GM23338 (cell line): ENCODE measurements at regions not wholly inside any gene's neighbourhood (a gene's known extent, or its start where the extent isn't known, plus 50 kb on each side); places are given as distances from the start of the nearest gene placed in this dataset.
"Not testable (repeated sequence)": the region's sequence is repeated elsewhere in the genome, so short reads cannot be mapped to it uniquely, and the experiment has no call there.

ENCODE experiments used
- ATAC-seq: fragments of 200-7000 bp; cut with Tn5 transposase; 3 replicates; pipeline ENCODE4 v1.9.1; 2020
- DNase-seq: peaks from one replicate; pipeline ENCODE4 v3.0.0-alpha.2; 2015; ENCODE audit warnings: low spot score
- H2AFZ ChIP-seq: fragments of 200-600 bp; sonication (generic); 2 replicates; pipeline ENCODE4 v1.8.0; 2016; ENCODE audit warnings: antibody characterized with exemption, mild to moderate bottlenecking, moderate library complexity
- H3F3A ChIP-seq: fragments of 200-600 bp; sonication (generic); replicated peaks from 2 replicates; pipeline ENCODE4 v1.8.0; 2017; ENCODE audit warnings: antibody characterized with exemption, mixed run types, low read depth
- H3K27ac ChIP-seq: fragments of 200-600 bp; sonication (generic); 2 replicates; pipeline ENCODE4 v1.6.1; 2016; ENCODE audit warnings: low read depth
- H3K27me3 ChIP-seq: fragments of 200-600 bp; sonication (generic); 2 replicates; pipeline ENCODE4 v1.8.0; 2016; ENCODE audit warnings: mild to moderate bottlenecking, mixed run types, moderate library complexity; ENCODE audit not compliant: insufficient read depth
- H3K36me3 ChIP-seq: fragments of 200-600 bp; sonication (generic); 2 replicates; pipeline ENCODE4 v1.8.0; 2016; ENCODE audit warnings: mild to moderate bottlenecking; ENCODE audit not compliant: insufficient read depth
- H3K4me1 ChIP-seq: fragments of 200-600 bp; sonication (generic); 2 replicates; pipeline ENCODE4 v1.8.0; 2016; ENCODE audit warnings: mild to moderate bottlenecking, moderate library complexity; ENCODE audit not compliant: insufficient read depth
- H3K4me2 ChIP-seq: fragments of 200-600 bp; sonication (generic); 2 replicates; pipeline ENCODE4 v1.7.1; 2017; ENCODE audit warnings: mixed run types
- H3K4me3 ChIP-seq: fragments of 200-600 bp; sonication (generic); 2 replicates; pipeline ENCODE4 v1.6.1; 2016; ENCODE audit warnings: mixed run types
- H3K79me2 ChIP-seq: fragments of 200-600 bp; sonication (generic); replicated peaks from 2 replicates; pipeline ENCODE4 v1.8.0; 2017; ENCODE audit warnings: mild to moderate bottlenecking; ENCODE audit not compliant: insufficient read depth
- H3K9me2 ChIP-seq: fragments of 200-600 bp; sonication (generic); 2 replicates; pipeline ENCODE4 v1.8.0; 2017; ENCODE audit not compliant: insufficient read depth
- H4K20me1 ChIP-seq: fragments of 200-600 bp; sonication (generic); replicated peaks from 2 replicates; pipeline ENCODE4 v1.8.0; 2017; ENCODE audit warnings: mild to moderate bottlenecking; ENCODE audit not compliant: insufficient read depth
- H3K27ac Mint-ChIP-seq: 2 replicates; pipeline ENCODE4 v1.8.0; 2020; ENCODE audit warnings: inconsistent platforms, mild to moderate bottlenecking, moderate library complexity, mixed read lengths
- H3K27me3 Mint-ChIP-seq: 3 replicates; pipeline ENCODE4 v1.8.0; 2022; ENCODE audit warnings: low read depth, mild to moderate bottlenecking, moderate library complexity, mixed read lengths, inconsistent platforms; ENCODE audit not compliant: insufficient read depth, poor library complexity
- H3K36me3 Mint-ChIP-seq: 3 replicates; pipeline ENCODE4 v1.8.0; 2021; ENCODE audit warnings: low read depth, mild to moderate bottlenecking, inconsistent platforms, moderate library complexity, mixed read lengths
- H3K4me1 Mint-ChIP-seq: 3 replicates; pipeline ENCODE4 v1.8.0; 2020; ENCODE audit warnings: mild to moderate bottlenecking, inconsistent platforms, mixed read lengths
- H3K4me3 Mint-ChIP-seq: 3 replicates; pipeline ENCODE4 v1.8.0; 2021; ENCODE audit warnings: moderate library complexity, mild to moderate bottlenecking, inconsistent platforms, mixed read lengths
- H3K9me3 Mint-ChIP-seq: 3 replicates; pipeline ENCODE4 v1.8.0; 2020; ENCODE audit warnings: moderate library complexity, mild to moderate bottlenecking, inconsistent platforms, mixed read lengths
- CREB1 ChIP-seq: fragments of 250-450 bp; sonication (Bioruptor Pico); IDR thresholded peaks from 2 replicates; pipeline ENCODE4 v1.5.0; 2020; ENCODE audit warnings: low read depth, mild to moderate bottlenecking, moderate library complexity
- EZH2 ChIP-seq: fragments of 200-600 bp; sonication (generic); IDR thresholded peaks from one replicate; pipeline ENCODE4 v1.8.0; 2017; ENCODE audit warnings: antibody characterized with exemption, mild to moderate bottlenecking, low read depth; ENCODE audit not compliant: unreplicated experiment
- JUNB ChIP-seq: IDR thresholded peaks from one replicate; pipeline ENCODE4 v1.6.1; 2016; ENCODE audit warnings: antibody characterized with exemption; ENCODE audit not compliant: unreplicated experiment
- ZNF114 ChIP-seq: fragments of 250-450 bp; sonication (Bioruptor Pico); IDR thresholded peaks from 2 replicates; pipeline ENCODE4 v1.5.0; 2020; ENCODE audit warnings: mild to moderate bottlenecking, moderate library complexity
- ZNF331 ChIP-seq: fragments of 250-450 bp; sonication (Bioruptor Pico); IDR thresholded peaks from 2 replicates; pipeline ENCODE4 v1.5.0; 2020; ENCODE audit warnings: low read depth, mild to moderate bottlenecking, moderate library complexity
- TF ChIP-seq, protein P1 (sequence below): IDR thresholded peaks from one replicate; pipeline ENCODE4 v1.6.1; 2018; ENCODE audit warnings: antibody characterized with exemption; ENCODE audit not compliant: unreplicated experiment
- TF ChIP-seq, protein P2 (sequence below): fragments of 250-450 bp; sonication (Bioruptor Pico); IDR thresholded peaks from 2 replicates; pipeline ENCODE4 v1.5.0; 2020; ENCODE audit warnings: mild to moderate bottlenecking, moderate library complexity
- TF ChIP-seq, protein P3 (sequence below): IDR thresholded peaks from 2 replicates; pipeline ENCODE4 v1.6.1; 2016; ENCODE audit warnings: antibody characterized with exemption

DNA sequence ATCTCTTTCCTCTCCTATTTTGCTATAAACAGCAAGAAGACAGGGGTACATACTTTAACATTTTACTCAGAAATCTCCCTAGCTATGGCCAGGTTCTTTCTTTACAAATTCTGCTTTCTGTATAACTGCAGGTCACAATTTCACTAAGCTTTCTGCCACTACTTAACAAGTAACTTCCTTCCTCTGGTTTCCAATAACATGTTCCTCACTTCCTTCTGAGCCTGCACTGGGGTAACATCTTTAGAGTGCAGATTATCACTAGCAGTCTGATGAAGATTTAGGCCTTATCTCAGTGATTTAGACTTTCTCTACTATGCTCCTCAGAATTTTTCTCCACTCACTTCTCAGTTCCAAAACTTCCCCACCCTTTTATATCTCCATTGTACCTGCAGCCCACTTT lies 1930.5 kb upstream of the AGA start:
- H2AFZ ChIP-seq: no peak overlapping the region
- no peak overlapping the region for H3K4me3 Mint-ChIP-seq
- H3K4me1 Mint-ChIP-seq: no peaks in the 10 kb centered on the region
- no peaks in the 10 kb centered on the region for H3K36me3 ChIP-seq
- H3K27ac Mint-ChIP-seq: no peak overlapping the region; the same call in 1 of the 2 replicates
- H3K4me3 ChIP-seq: no peak overlapping the region
- H3K27me3 ChIP-seq: no peaks in the 10 kb centered on the region
- TF ChIP-seq ZNF114 (no peak), ZNF331 (no peak), CREB1 (CRISPR knock-in tag) (no peak), EZH2 (no peak), JUNB (no peak)
- TF ChIP-seq, protein P1, sequence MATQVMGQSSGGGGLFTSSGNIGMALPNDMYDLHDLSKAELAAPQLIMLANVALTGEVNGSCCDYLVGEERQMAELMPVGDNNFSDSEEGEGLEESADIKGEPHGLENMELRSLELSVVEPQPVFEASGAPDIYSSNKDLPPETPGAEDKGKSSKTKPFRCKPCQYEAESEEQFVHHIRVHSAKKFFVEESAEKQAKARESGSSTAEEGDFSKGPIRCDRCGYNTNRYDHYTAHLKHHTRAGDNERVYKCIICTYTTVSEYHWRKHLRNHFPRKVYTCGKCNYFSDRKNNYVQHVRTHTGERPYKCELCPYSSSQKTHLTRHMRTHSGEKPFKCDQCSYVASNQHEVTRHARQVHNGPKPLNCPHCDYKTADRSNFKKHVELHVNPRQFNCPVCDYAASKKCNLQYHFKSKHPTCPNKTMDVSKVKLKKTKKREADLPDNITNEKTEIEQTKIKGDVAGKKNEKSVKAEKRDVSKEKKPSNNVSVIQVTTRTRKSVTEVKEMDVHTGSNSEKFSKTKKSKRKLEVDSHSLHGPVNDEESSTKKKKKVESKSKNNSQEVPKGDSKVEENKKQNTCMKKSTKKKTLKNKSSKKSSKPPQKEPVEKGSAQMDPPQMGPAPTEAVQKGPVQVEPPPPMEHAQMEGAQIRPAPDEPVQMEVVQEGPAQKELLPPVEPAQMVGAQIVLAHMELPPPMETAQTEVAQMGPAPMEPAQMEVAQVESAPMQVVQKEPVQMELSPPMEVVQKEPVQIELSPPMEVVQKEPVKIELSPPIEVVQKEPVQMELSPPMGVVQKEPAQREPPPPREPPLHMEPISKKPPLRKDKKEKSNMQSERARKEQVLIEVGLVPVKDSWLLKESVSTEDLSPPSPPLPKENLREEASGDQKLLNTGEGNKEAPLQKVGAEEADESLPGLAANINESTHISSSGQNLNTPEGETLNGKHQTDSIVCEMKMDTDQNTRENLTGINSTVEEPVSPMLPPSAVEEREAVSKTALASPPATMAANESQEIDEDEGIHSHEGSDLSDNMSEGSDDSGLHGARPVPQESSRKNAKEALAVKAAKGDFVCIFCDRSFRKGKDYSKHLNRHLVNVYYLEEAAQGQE: no peak
- TF ChIP-seq, protein P2, sequence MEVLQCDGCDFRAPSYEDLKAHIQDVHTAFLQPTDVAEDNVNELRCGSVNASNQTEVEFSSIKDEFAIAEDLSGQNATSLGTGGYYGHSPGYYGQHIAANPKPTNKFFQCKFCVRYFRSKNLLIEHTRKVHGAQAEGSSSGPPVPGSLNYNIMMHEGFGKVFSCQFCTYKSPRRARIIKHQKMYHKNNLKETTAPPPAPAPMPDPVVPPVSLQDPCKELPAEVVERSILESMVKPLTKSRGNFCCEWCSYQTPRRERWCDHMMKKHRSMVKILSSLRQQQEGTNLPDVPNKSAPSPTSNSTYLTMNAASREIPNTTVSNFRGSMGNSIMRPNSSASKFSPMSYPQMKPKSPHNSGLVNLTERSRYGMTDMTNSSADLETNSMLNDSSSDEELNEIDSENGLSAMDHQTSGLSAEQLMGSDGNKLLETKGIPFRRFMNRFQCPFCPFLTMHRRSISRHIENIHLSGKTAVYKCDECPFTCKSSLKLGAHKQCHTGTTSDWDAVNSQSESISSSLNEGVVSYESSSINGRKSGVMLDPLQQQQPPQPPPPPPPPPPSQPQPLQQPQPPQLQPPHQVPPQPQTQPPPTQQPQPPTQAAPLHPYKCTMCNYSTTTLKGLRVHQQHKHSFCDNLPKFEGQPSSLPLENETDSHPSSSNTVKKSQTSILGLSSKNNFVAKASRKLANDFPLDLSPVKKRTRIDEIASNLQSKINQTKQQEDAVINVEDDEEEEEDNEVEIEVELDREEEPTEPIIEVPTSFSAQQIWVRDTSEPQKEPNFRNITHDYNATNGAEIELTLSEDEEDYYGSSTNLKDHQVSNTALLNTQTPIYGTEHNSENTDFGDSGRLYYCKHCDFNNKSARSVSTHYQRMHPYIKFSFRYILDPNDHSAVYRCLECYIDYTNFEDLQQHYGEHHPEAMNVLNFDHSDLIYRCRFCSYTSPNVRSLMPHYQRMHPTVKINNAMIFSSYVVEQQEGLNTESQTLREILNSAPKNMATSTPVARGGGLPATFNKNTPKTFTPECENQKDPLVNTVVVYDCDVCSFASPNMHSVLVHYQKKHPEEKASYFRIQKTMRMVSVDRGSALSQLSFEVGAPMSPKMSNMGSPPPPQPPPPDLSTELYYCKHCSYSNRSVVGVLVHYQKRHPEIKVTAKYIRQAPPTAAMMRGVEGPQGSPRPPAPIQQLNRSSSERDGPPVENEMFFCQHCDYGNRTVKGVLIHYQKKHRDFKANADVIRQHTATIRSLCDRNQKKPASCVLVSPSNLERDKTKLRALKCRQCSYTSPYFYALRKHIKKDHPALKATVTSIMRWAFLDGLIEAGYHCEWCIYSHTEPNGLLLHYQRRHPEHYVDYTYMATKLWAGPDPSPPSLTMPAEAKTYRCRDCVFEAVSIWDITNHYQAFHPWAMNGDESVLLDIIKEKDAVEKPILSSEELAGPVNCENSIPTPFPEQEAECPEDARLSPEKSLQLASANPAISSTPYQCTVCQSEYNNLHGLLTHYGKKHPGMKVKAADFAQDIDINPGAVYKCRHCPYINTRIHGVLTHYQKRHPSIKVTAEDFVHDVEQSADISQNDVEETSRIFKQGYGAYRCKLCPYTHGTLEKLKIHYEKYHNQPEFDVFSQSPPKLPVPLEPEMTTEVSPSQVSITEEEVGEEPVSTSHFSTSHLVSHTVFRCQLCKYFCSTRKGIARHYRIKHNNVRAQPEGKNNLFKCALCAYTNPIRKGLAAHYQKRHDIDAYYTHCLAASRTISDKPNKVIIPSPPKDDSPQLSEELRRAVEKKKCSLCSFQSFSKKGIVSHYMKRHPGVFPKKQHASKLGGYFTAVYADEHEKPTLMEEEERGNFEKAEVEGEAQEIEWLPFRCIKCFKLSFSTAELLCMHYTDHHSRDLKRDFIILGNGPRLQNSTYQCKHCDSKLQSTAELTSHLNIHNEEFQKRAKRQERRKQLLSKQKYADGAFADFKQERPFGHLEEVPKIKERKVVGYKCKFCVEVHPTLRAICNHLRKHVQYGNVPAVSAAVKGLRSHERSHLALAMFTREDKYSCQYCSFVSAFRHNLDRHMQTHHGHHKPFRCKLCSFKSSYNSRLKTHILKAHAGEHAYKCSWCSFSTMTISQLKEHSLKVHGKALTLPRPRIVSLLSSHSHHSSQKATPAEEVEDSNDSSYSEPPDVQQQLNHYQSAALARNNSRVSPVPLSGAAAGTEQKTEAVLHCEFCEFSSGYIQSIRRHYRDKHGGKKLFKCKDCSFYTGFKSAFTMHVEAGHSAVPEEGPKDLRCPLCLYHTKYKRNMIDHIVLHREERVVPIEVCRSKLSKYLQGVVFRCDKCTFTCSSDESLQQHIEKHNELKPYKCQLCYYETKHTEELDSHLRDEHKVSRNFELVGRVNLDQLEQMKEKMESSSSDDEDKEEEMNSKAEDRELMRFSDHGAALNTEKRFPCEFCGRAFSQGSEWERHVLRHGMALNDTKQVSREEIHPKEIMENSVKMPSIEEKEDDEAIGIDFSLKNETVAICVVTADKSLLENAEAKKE: no peak
- TF ChIP-seq, protein P3, sequence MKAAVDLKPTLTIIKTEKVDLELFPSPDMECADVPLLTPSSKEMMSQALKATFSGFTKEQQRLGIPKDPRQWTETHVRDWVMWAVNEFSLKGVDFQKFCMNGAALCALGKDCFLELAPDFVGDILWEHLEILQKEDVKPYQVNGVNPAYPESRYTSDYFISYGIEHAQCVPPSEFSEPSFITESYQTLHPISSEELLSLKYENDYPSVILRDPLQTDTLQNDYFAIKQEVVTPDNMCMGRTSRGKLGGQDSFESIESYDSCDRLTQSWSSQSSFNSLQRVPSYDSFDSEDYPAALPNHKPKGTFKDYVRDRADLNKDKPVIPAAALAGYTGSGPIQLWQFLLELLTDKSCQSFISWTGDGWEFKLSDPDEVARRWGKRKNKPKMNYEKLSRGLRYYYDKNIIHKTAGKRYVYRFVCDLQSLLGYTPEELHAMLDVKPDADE: no peak
- H3K36me3 Mint-ChIP-seq: no peaks in the 10 kb centered on the region
- no peaks in the 10 kb centered on the region for H3K4me1 ChIP-seq
- H3K79me2 ChIP-seq: no peaks in the 10 kb centered on the region
- no peaks in the 10 kb centered on the region for H3K9me3 Mint-ChIP-seq
- H3K27me3 Mint-ChIP-seq: no peaks in the 10 kb centered on the region
- no peaks in the 10 kb centered on the region for H4K20me1 ChIP-seq
- no peak overlapping the region for H3K4me2 ChIP-seq
- ATAC-seq (no peak), DNase-seq (no peak)
- peaks cover 9% of the 10 kb centered on the region; the same call in 1 of the 2 replicates for H3K9me2 ChIP-seq
- H3F3A ChIP-seq: no peaks in the 10 kb centered on the region
- H3K27ac ChIP-seq: no peak overlapping the region

DNA sequence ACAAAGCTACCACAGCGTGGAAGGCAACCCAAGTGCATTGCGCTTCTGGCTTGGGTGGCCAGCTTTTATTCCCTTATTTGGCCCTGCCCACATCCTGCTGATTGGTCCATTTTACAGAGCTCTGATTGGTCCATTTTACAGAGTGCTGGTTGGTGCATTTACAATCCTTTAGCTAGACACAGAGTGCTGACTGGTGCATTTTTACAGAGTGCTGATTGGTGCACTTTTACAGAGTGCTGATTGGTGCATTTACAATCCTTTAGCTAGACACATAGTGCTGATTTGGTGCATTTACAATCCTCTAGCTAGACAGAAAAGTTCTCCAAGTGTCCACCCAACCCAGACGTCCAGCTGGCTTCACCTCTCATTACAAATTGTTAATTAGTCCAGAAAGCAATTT lies 1936.6 kb upstream of the AGA start:
- H3K9me3 Mint-ChIP-seq, H3F3A ChIP-seq, H3K4me3 Mint-ChIP-seq, H3K4me1 Mint-ChIP-seq, H3K4me3 ChIP-seq, H3K79me2 ChIP-seq, H4K20me1 ChIP-seq, H3K27me3 ChIP-seq, H3K4me2 ChIP-seq, H2AFZ ChIP-seq, H3K36me3 Mint-ChIP-seq, H3K4me1 ChIP-seq, ATAC-seq, H3K9me2 ChIP-seq, H3K27me3 Mint-ChIP-seq, H3K36me3 ChIP-seq, H3K27ac ChIP-seq, H3K27ac Mint-ChIP-seq, DNase-seq: not testable (repeated sequence)
